Gastroesophageal sphincter (tissue), 3 donors: ENCODE measurements at regions not wholly inside any gene's neighbourhood (a gene's known extent, or its start where the extent isn't known, plus 50 kb on each side); places are given as distances from the start of the nearest gene placed in this dataset.

Experiments used
- POLR2AphosphoS5 ChIP-seq: sonication (generic); formaldehyde crosslinking; IDR thresholded peaks from one replicate; pipeline ENCODE4 v1.6.1; 2017; ENCODE audit warnings: antibody characterized with exemption
- TF ChIP-seq, protein P1 (sequence below), 4 experiments: fragments of 200-600 bp in 2 of 4; fragments of 450-650 bp in 2 of 4; sonication (generic) in 1 of 4; IDR thresholded peaks; one replicate each; pipeline ENCODE4 v1.5.1; 2017 to 2019; ENCODE audit warnings: antibody characterized with exemption in 4 of 4, mild to moderate bottlenecking in 2 of 4, moderate library complexity in 2 of 4

DNA sequence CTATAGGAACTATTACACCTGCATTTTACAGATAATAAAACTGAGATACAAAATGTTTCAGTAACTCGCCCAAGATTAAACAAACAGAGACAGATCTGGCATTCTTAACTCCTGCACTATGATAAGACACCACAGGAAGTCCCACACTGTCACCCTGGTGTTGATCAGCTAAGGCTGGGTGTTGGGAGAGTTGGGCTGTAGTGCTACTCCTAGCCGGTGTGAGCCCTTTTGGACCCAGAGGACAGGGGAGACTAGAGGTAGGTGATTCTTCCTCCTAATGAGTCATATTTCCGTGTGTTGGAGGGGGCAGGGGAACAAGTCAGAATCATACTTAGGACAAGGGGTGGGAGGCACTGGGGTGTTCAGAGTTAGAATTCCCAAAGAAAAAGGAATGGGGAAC lies 353.2 kb upstream of the TENM4 start:
- TF ChIP-seq, protein P1, sequence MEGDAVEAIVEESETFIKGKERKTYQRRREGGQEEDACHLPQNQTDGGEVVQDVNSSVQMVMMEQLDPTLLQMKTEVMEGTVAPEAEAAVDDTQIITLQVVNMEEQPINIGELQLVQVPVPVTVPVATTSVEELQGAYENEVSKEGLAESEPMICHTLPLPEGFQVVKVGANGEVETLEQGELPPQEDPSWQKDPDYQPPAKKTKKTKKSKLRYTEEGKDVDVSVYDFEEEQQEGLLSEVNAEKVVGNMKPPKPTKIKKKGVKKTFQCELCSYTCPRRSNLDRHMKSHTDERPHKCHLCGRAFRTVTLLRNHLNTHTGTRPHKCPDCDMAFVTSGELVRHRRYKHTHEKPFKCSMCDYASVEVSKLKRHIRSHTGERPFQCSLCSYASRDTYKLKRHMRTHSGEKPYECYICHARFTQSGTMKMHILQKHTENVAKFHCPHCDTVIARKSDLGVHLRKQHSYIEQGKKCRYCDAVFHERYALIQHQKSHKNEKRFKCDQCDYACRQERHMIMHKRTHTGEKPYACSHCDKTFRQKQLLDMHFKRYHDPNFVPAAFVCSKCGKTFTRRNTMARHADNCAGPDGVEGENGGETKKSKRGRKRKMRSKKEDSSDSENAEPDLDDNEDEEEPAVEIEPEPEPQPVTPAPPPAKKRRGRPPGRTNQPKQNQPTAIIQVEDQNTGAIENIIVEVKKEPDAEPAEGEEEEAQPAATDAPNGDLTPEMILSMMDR (IDR thresholded peaks at IDR 0.05): no peak
- no peak for TF ChIP-seq POLR2AphosphoS5
